Common myeloid progenitor, CD34-positive (primary cell): ENCODE measurements at regions not wholly inside any gene's neighbourhood (a gene's known extent, or its start where the extent isn't known, plus 50 kb on each side); places are given as distances from the start of the nearest gene placed in this dataset.

Source experiments
- CTCF ChIA-PET: fragments of 350-600 bp; sonication (Branson Sonifier 250); formaldehyde crosslinking; loops from one replicate; lab custom pipeline; 2021; ENCODE audit warnings: antibody characterized with exemption; lab: Charles Lee
- POLR2A ChIA-PET: fragments of 350-600 bp; sonication (Branson Sonifier 250); formaldehyde crosslinking; loops from one replicate; lab custom pipeline; 2021; ENCODE audit warnings: antibody characterized with exemption; lab: Charles Lee
- DNase-seq, 3 donors: peaks; one replicate each; pipeline versions ENCODE4 v3.0.0 to v3.0.0-alpha.2; 2013
- H3K27ac ChIP-seq, 2 experiments: 1 replicate in 1 of 2; 2 replicates in 1 of 2; pipeline ENCODE4 v1.7.0; 2013; ENCODE audit warnings: inconsistent platforms in 2 of 2, low read length in 2 of 2, mild to moderate bottlenecking in 2 of 2, low read depth in 1 of 2, moderate library complexity in 1 of 2; ENCODE audit not compliant: severe bottlenecking in 2 of 2, insufficient read depth in 1 of 2, poor library complexity in 1 of 2
- H3K27me3 ChIP-seq, 5 experiments: replicated peaks in 2 of 5; 1 replicate in 3 of 5; 2 replicates in 2 of 5; pipeline versions ENCODE4 v1.6.1 to v1.7.0; 2013; ENCODE audit warnings: low read length in 4 of 5, mild to moderate bottlenecking in 2 of 5, moderate library complexity in 2 of 5, inconsistent platforms in 1 of 5; ENCODE audit not compliant: insufficient read depth in 5 of 5, control insufficient read depth in 4 of 5
- H3K36me3 ChIP-seq, 4 experiments: 1 replicate in 2 of 4; 2 replicates in 2 of 4; pipeline versions ENCODE4 v1.6.1 to v1.7.0; 2013; ENCODE audit warnings: low read length in 3 of 4, control low read depth in 1 of 4, mild to moderate bottlenecking in 1 of 4; ENCODE audit not compliant: control insufficient read depth in 4 of 4, insufficient read depth in 4 of 4
- H3K4me1 ChIP-seq, 4 experiments: 1 replicate in 3 of 4; 2 replicates in 1 of 4; pipeline versions ENCODE4 v1.6.1 to v1.7.1; 2013; ENCODE audit warnings: low read length in 3 of 4, mild to moderate bottlenecking in 3 of 4, control low read depth in 1 of 4, inconsistent platforms in 1 of 4, moderate library complexity in 1 of 4; ENCODE audit not compliant: control insufficient read depth in 4 of 4, insufficient read depth in 4 of 4; ENCODE audit errors: control extremely low read depth in 1 of 4
- H3K4me3 ChIP-seq, 7 experiments: 1 replicate in 4 of 7; 2 replicates in 3 of 7; pipeline versions ENCODE4 v1.5.1 to v1.7.0; 2013; ENCODE audit warnings: mild to moderate bottlenecking in 7 of 7, low read length in 6 of 7, moderate library complexity in 6 of 7, inconsistent platforms in 2 of 7, low read depth in 2 of 7, control low read depth in 1 of 7; ENCODE audit not compliant: insufficient read depth in 4 of 7, control insufficient read depth in 1 of 7; ENCODE audit errors: extremely low read depth in 1 of 7
- H3K9me3 ChIP-seq, 5 experiments: 1 replicate in 4 of 5; 2 replicates in 1 of 5; pipeline versions ENCODE4 v1.6.1 to v1.7.1; 2013; ENCODE audit warnings: low read length in 4 of 5, mild to moderate bottlenecking in 2 of 5, inconsistent platforms in 1 of 5, low read depth in 1 of 5, moderate library complexity in 1 of 5; ENCODE audit not compliant: control insufficient read depth in 4 of 5, insufficient read depth in 2 of 5; ENCODE audit errors: control extremely low read depth in 1 of 5
- WGBS: methylation state at CpG from one replicate; pipeline ENCODE4 v1.1.5; 2013; ENCODE audit not compliant: insufficient coverage; 5-methylcytosine and 5-hydroxymethylcytosine counted together

GRCh38 chr12:91533366-91533765 is 350.7 kb upstream of the DCN start:
- no peaks in the 10 kb centered on the region for H3K36me3 ChIP-seq
- no peak overlapping the region for H3K4me3 ChIP-seq
- no peaks in the 10 kb centered on the region for H3K27me3 ChIP-seq
- WGBS = no CpG with 5 or more reads among the region's 1 CpG
- no peak for DNase-seq
- CTCF ChIA-PET = no interaction called here
- no peaks in the 10 kb centered on the region for H3K4me1 ChIP-seq
- H3K9me3 ChIP-seq = peaks cover 0 to 6% (median 3%) of the 10 kb centered on the region in 5 experiments
- POLR2A ChIA-PET = no interaction called here
- H3K27ac ChIP-seq = no peak overlapping the region

GRCh38 chr12:91529829-91530228 is 347.2 kb upstream of the DCN start:
- no CpG with 5 or more reads among the region's 1 CpG for WGBS

GRCh38 chr12:91523831-91524230 is 341.2 kb upstream of the DCN start:
- Histone ChIP-seq H3K4me3 (no peak overlapping the region), H3K27me3 (no peaks in the 10 kb centered on the region), H3K36me3 (no peaks in the 10 kb centered on the region), H3K9me3 (no peaks in the 10 kb centered on the region), H3K27ac (no peak overlapping the region), H3K4me1 (no peaks in the 10 kb centered on the region)
- WGBS = 100% methylated on average over 4 of the region's 4 CpGs
- ChIA-PET POLR2A (no interaction called here), CTCF (no interaction called here)
- no peak for DNase-seq

More at GRCh38 chr12:91529829-91530228, 347.2 kb upstream of the DCN start:
- ChIA-PET POLR2A (no interaction called here), CTCF (no interaction called here)
- Histone ChIP-seq H3K36me3 (no peaks in the 10 kb centered on the region), H3K27me3 (no peaks in the 10 kb centered on the region), H3K4me3 (no peak overlapping the region), H3K9me3 (peaks cover 0 to 6% (median 3%) of the 10 kb centered on the region in 5 experiments), H3K27ac (no peak overlapping the region), H3K4me1 (no peaks in the 10 kb centered on the region)
- no peak for DNase-seq

DNA sequence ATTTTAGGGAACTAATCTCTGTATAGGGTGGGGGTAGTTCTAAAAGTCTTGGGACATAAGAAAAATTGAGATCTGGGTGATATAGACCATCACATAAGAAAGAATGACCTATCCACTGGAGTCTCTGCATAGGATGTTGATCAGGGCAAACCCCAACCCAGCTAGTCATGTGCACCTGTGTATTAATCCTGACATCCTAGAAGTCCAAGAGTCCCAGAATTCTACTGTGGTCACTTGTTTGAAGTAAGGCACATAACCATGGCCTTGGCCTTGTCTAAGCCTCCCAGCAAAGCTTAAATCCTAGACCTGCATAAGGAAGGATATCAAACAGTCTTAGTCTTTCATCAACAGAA is 334.1 kb upstream of the DCN start:
- H3K27me3 ChIP-seq = no peaks in the 10 kb centered on the region
- DNase-seq = peak in 1 of 3 donors; percentile 34
- no peaks in the 10 kb centered on the region for H3K36me3 ChIP-seq
- H3K4me1 ChIP-seq = no peaks in the 10 kb centered on the region
- H3K27ac ChIP-seq = no peak overlapping the region
- no peaks in the 10 kb centered on the region for H3K9me3 ChIP-seq
- ChIA-PET POLR2A (no interaction called here), CTCF (interaction anchor here (0.6 kb wide), 1 partner anchor 73 kb away, joined by 3 read pairs; no protein-coding TSS in a partner anchor)
- no peak overlapping the region for H3K4me3 ChIP-seq

GRCh38 chr12:91515944-91516694 is 333.5 kb upstream of the DCN start:
- no CpG with 5 or more reads among the region's 5 CpGs for WGBS
- H3K36me3 ChIP-seq = no peaks in the 10 kb centered on the region
- no peak overlapping the region for H3K4me3 ChIP-seq
- POLR2A ChIA-PET = no interaction called here
- DNase-seq = peak in 1 of 3 donors; percentile 1
- no peaks in the 10 kb centered on the region for H3K9me3 ChIP-seq
- no peaks in the 10 kb centered on the region for H3K4me1 ChIP-seq
- CTCF ChIA-PET = interaction anchor here (0.6 to 0.8 kb wide), 2 partner anchors 73 to 134 kb away, joined by 3 read pairs; no protein-coding TSS in a partner anchor
- no peak overlapping the region for H3K27ac ChIP-seq
- H3K27me3 ChIP-seq = no peaks in the 10 kb centered on the region

GRCh38 chr12:91513313-91513712 is 330.7 kb upstream of the DCN start:
- H3K9me3 ChIP-seq = no peaks in the 10 kb centered on the region
- 80% methylated on average over 1 of the region's 1 CpG for WGBS
- CTCF ChIA-PET = no interaction called here

DNA sequence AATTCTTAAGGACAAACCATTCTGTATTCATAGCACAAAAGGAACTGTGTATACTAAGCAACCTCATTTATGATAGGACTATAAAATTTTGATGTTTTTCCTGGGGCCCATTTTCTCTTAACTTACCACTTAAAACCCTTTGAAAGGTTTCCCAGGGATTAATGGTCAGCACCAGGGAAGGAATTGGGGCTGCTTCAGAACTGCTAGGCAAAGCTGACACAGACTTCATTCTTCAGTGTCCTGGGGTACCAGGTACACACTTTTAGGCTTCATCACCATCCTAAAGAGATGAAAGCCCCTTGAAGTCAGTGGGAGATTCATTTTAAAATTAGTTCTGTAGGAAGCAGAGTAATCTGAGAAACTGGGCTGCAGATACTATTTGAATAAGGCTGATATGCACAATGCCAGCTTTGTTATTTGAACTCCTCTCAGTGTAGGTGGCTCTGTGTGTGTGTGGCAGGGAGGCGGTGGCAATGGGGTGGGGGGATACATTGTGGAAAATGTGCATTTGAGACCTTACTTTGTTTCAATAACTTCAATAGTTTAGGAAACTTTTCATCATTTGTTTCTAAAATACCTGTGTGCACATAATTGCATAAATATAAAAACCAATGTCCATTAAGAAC is 329.3 kb upstream of the DCN start:
- H3K27ac ChIP-seq = no peak overlapping the region
- no peak for DNase-seq
- no peaks in the 10 kb centered on the region for H3K27me3 ChIP-seq
- H3K4me3 ChIP-seq = no peak overlapping the region
- no peaks in the 10 kb centered on the region for H3K9me3 ChIP-seq
- ChIA-PET POLR2A (no interaction called here), CTCF (no interaction called here)
- H3K36me3 ChIP-seq = no peaks in the 10 kb centered on the region
- WGBS = no CpG with 5 or more reads among the region's 1 CpG
- H3K4me1 ChIP-seq = no peaks in the 10 kb centered on the region

More at GRCh38 chr12:91513313-91513712, 330.7 kb upstream of the DCN start:
- no peak for DNase-seq
- Histone ChIP-seq H3K4me3 (no peak overlapping the region), H3K4me1 (no peaks in the 10 kb centered on the region), H3K27me3 (no peaks in the 10 kb centered on the region), H3K27ac (no peak overlapping the region), H3K36me3 (no peaks in the 10 kb centered on the region)
- POLR2A ChIA-PET = no interaction called here
